GM12891 (cell line): ENCODE measurements at regions not wholly inside any gene's neighbourhood (a gene's known extent, or its start where the extent isn't known, plus 50 kb on each side); places are given as distances from the start of the nearest gene placed in this dataset.

ENCODE experiments used
- PAX5 ChIP-seq: IDR thresholded peaks from 2 replicates; pipeline ENCODE4 v1.6.1; 2011; ENCODE audit warnings: low read length, moderate library complexity, mild to moderate bottlenecking; ENCODE audit not compliant: insufficient read depth, severe bottlenecking
- POLR2A ChIP-seq: IDR thresholded peaks from 2 replicates; pipeline ENCODE4 v1.6.1; 2011; ENCODE audit warnings: low read depth, low read length, control low read depth
- POLR2AphosphoS5 ChIP-seq: IDR thresholded peaks from 2 replicates; pipeline ENCODE4 v1.6.1; 2011; ENCODE audit warnings: low read depth, low read length, control low read depth
- TAF1 ChIP-seq: IDR thresholded peaks from 2 replicates; pipeline ENCODE4 v1.6.1; 2011; ENCODE audit warnings: low read depth, low read length, control low read depth

GRCh38 chr2:4181062-4181461 lies 477.7 kb downstream of the DCDC2C start:
- TF ChIP-seq POLR2A (no peak), TAF1 (no peak), POLR2AphosphoS5 (no peak), PAX5 (no peak)
